HepG2 (cell line): ENCODE measurements at regions not wholly inside any gene's neighbourhood (a gene's known extent, or its start where the extent isn't known, plus 50 kb on each side); places are given as distances from the start of the nearest gene placed in this dataset.

Experiments used
- ATAC-seq: fragments of 200-7000 bp; cut with Tn5 transposase; 3 replicates; pipeline ENCODE4 v1.9.1; 2020; ENCODE audit warnings: mild to moderate bottlenecking, moderate library complexity
- BruUV-seq: library from RNA; stranded (reverse); fragments of 400-500 nt; replicated peaks from 2 replicates; lab custom pipeline; 2021; lab: Mats Ljungman, UMichigan
- CTCF ChIA-PET: fragments of 300-600 bp; formaldehyde crosslinking; extraction: SDS; loops from one replicate; lab custom pipeline; 2021; ENCODE audit warnings: low total read pairs, inconsistent platforms, low intra/inter-chr PET ratio; lab: Yijun Ruan, JAX
- POLR2A ChIA-PET: fragments of 350-600 bp; sonication (Branson Sonifier 250); formaldehyde crosslinking; loops from one replicate; lab custom pipeline; 2020; ENCODE audit warnings: antibody characterized with exemption, inconsistent platforms; lab: Yijun Ruan, JAX
- DNase-seq: peaks from one replicate; pipeline ENCODE4 v3.0.0-alpha.2; 2015; ENCODE audit warnings: low spot score
- FAIRE-seq: peaks from 3 replicates; lab custom pipeline; 2011; peaks lifted over from hg19 to GRCh38; lab: Jason Lieb, UNC
- H2AFZ ChIP-seq: one replicate; pipeline ENCODE4 v1.6.1; 2011; ENCODE audit warnings: low read length, inconsistent platforms
- H3K27ac ChIP-seq: fragments of 300-600 bp; 3 replicates; pipeline ENCODE4 v1.8.0; 2011; ENCODE audit warnings: mixed run types, mild to moderate bottlenecking, mixed read lengths, low read length, inconsistent platforms; ENCODE audit not compliant: insufficient read depth; ENCODE audit errors: extremely low read length
- H3K27me3 ChIP-seq, 2 experiments: fragments of 200-600 bp in 1 of 2; 2 replicates in 1 of 2; 3 replicates in 1 of 2; pipeline versions ENCODE4 v1.6.0 to v1.8.0; 2011; ENCODE audit warnings: low read length in 2 of 2, mild to moderate bottlenecking in 2 of 2, moderate library complexity in 2 of 2, inconsistent platforms in 1 of 2; ENCODE audit not compliant: insufficient read depth in 2 of 2, control insufficient read depth in 1 of 2
- H3K36me3 ChIP-seq, 2 experiments: fragments of 200-600 bp in 1 of 2; replicated peaks in 1 of 2; 2 replicates in 1 of 2; 3 replicates in 1 of 2; pipeline versions ENCODE4 v1.5.1 to v1.8.0; 2011; ENCODE audit warnings: low read length in 2 of 2, inconsistent platforms in 1 of 2; ENCODE audit not compliant: insufficient read depth in 2 of 2, control insufficient read depth in 1 of 2
- H3K4me1 ChIP-seq: 2 replicates; pipeline ENCODE4 v1.5.1; 2012; ENCODE audit warnings: low read length, inconsistent platforms; ENCODE audit not compliant: insufficient read depth
- H3K4me2 ChIP-seq: 2 replicates; pipeline ENCODE4 v1.6.0; 2011; ENCODE audit warnings: low read depth, low read length, inconsistent platforms
- H3K4me3 ChIP-seq, 3 experiments: fragments of 200-600 bp in 1 of 3; sonication (generic), shearing (Covaris generic) in 1 of 3; replicated peaks in 1 of 3; 2 replicates each; pipeline ENCODE4 v1.5.1; 2011 to 2016; ENCODE audit warnings: low read length in 3 of 3, inconsistent platforms in 2 of 3, low read depth in 2 of 3, mild to moderate bottlenecking in 2 of 3, control low read depth in 1 of 3, mixed read lengths in 1 of 3; ENCODE audit not compliant: insufficient read depth in 1 of 3
- H3K79me2 ChIP-seq: one replicate; pipeline ENCODE4 v1.6.1; 2011; ENCODE audit warnings: low read length, inconsistent platforms; ENCODE audit not compliant: insufficient read depth
- H3K9ac ChIP-seq: 2 replicates; pipeline ENCODE4 v1.6.0; 2011; ENCODE audit warnings: mild to moderate bottlenecking, low read depth, low read length, inconsistent platforms; ENCODE audit not compliant: insufficient read depth
- H3K9me3 ChIP-seq: 2 replicates; pipeline ENCODE4 v1.5.1; 2012; ENCODE audit warnings: mild to moderate bottlenecking, low read length
- H4K20me1 ChIP-seq: 2 replicates; pipeline ENCODE4 v1.6.0; 2011; ENCODE audit warnings: inconsistent platforms, mild to moderate bottlenecking, low read length, moderate library complexity; ENCODE audit not compliant: insufficient read depth
- EZH2 ChIP-seq: conservative IDR thresholded peaks from 2 replicates; pipeline ENCODE4 v1.6.1; 2012; ENCODE audit warnings: mild to moderate bottlenecking, low read depth, low read length, moderate library complexity
- NFKBIZ ChIP-seq: IDR thresholded peaks from 2 replicates; pipeline ENCODE4 v1.6.1; 2018; ENCODE audit warnings: missing genetic modification reagents, missing compliant biosample characterization
- NKX3-1 ChIP-seq: sonication (generic); formaldehyde crosslinking; IDR thresholded peaks from 2 replicates; pipeline ENCODE4 v1.5.0; 2020; ENCODE audit warnings: missing genetic modification reagents
- PHF8 ChIP-seq: sonication (generic); formaldehyde crosslinking; IDR thresholded peaks from 2 replicates; pipeline ENCODE4 v1.5.0; 2020; ENCODE audit warnings: missing genetic modification reagents
- SSRP1 ChIP-seq: IDR thresholded peaks from 2 replicates; pipeline ENCODE4 v1.6.1; 2016; ENCODE audit warnings: control low read depth
- ZBTB21 ChIP-seq: sonication (generic); formaldehyde crosslinking; IDR thresholded peaks from 2 replicates; pipeline ENCODE4 v1.4.0; 2020; ENCODE audit warnings: missing genetic modification reagents
- ZBTB37 ChIP-seq: sonication (generic); formaldehyde crosslinking; IDR thresholded peaks from 2 replicates; pipeline ENCODE4 v1.4.0; 2020; ENCODE audit warnings: mild to moderate bottlenecking, missing genetic modification reagents
- ZNF205 ChIP-seq: IDR thresholded peaks from 2 replicates; pipeline ENCODE4 v1.6.1; 2018; ENCODE audit warnings: missing biosample characterization, missing genetic modification reagents
- ZNF253 ChIP-seq: sonication (generic); formaldehyde crosslinking; IDR thresholded peaks from 2 replicates; pipeline ENCODE4 v1.8.0; 2022; ENCODE audit warnings: mild to moderate bottlenecking, missing genetic modification reagents, borderline replicate concordance
- ZNF274 ChIP-seq: sonication (generic); formaldehyde crosslinking; IDR thresholded peaks from 2 replicates; pipeline ENCODE4 v1.5.1; 2020; ENCODE audit warnings: mild to moderate bottlenecking, missing genetic modification reagents
- ZNF557 ChIP-seq: sonication (generic); formaldehyde crosslinking; IDR thresholded peaks from 2 replicates; pipeline ENCODE4 v1.4.0; 2020; ENCODE audit warnings: missing genetic modification reagents
- ZNF574 ChIP-seq: sonication (generic); formaldehyde crosslinking; IDR thresholded peaks from 2 replicates; pipeline ENCODE4 v1.4.0; 2020; ENCODE audit warnings: missing genetic modification reagents
- ZNF589 ChIP-seq: sonication (generic); formaldehyde crosslinking; conservative IDR thresholded peaks from 2 replicates; pipeline ENCODE4 v1.8.0; 2022; ENCODE audit warnings: mild to moderate bottlenecking, moderate library complexity, missing genetic modification reagents
- ZNF629 ChIP-seq: sonication (generic); formaldehyde crosslinking; conservative IDR thresholded peaks from 2 replicates; pipeline ENCODE4 v1.5.0; 2020; ENCODE audit warnings: missing genetic modification reagents
- ZNF710 ChIP-seq: sonication (generic); formaldehyde crosslinking; IDR thresholded peaks from 2 replicates; pipeline ENCODE4 v1.5.0; 2020; ENCODE audit warnings: mild to moderate bottlenecking, missing genetic modification reagents, borderline replicate concordance
- ZNF788 ChIP-seq: sonication (generic); formaldehyde crosslinking; IDR thresholded peaks from 2 replicates; pipeline ENCODE4 v1.5.0; 2020; ENCODE audit warnings: mild to moderate bottlenecking, missing genetic modification reagents, borderline replicate concordance
- WGBS: methylation state at CpG from one replicate; pipeline ENCODE4 v1.1.6; 2017; ENCODE audit warnings: low lambda C conversion rate; 5-methylcytosine and 5-hydroxymethylcytosine counted together
- in situ Hi-C: cut with HindIII; loops from 2 replicates; pipeline ENCODE4 v1.10.0; 2017; ENCODE audit warnings: low pct_unique_long_range_greater_than_20kb; ENCODE audit not compliant: extremely low pct_ligation_motif_present
- intact Hi-C: fragments of 100-400 bp; cut with micrococcal nuclease; formaldehyde crosslinking; loops from one replicate; pipeline ENCODE4 v1.10.0; 2022; ENCODE audit not compliant: unreplicated experiment

- CTCF ChIA-PET: no interaction called here
- POLR2A ChIA-PET: no interaction called here
- H3K4me2 ChIP-seq: no peak overlapping the region
- H3K27ac ChIP-seq: no peak overlapping the region
- H3K4me1 ChIP-seq: no peaks in the 10 kb centered on the region
- no peaks in the 10 kb centered on the region for H3K79me2 ChIP-seq
- H3K9ac ChIP-seq: no peak overlapping the region
- no peak overlapping the region for H2AFZ ChIP-seq
- H3K27me3 ChIP-seq: no peaks in the 10 kb centered on the region
- BruUV-seq: no TSS peak
- in situ Hi-C loops: no loop called here
- FAIRE-seq (no peak), DNase-seq (no peak), ATAC-seq (no peak)
- intact Hi-C loops: no loop called here
- H3K9me3 ChIP-seq: no peaks in the 10 kb centered on the region
- no peak for TF ChIP-seq ZNF710 (CRISPR knock-in tag)
- no peak for TF ChIP-seq PHF8
- TF ChIP-seq ZNF205 (CRISPR knock-in tag): no peak
- TF ChIP-seq ZBTB37: no peak
- no peak for TF ChIP-seq NKX3-1 (CRISPR knock-in tag)
- no peak for TF ChIP-seq ZNF274 (CRISPR knock-in tag)
- no peak for TF ChIP-seq ZNF574 (CRISPR knock-in tag)
- no peak for TF ChIP-seq SSRP1 (CRISPR knock-in tag)
- TF ChIP-seq ZNF788 (CRISPR knock-in tag): no peak
- no peak for TF ChIP-seq ZNF589 (CRISPR knock-in tag)
- TF ChIP-seq EZH2: no peak
- TF ChIP-seq ZNF557 (CRISPR knock-in tag): no peak
- no peak for TF ChIP-seq NFKBIZ (CRISPR knock-in tag)
- no peak for TF ChIP-seq ZBTB21 (CRISPR knock-in tag)
- no peak for TF ChIP-seq ZNF253
- TF ChIP-seq ZNF629: no peak
- H3K36me3 ChIP-seq: no peaks in the 10 kb centered on the region
- H3K4me3 ChIP-seq: no peak overlapping the region
- no peaks in the 10 kb centered on the region for H4K20me1 ChIP-seq
- WGBS: 33% methylated on average over 4 of the region's 4 CpGs
These were observed 96.6 kb upstream of the B3GAT2 start for GRCh38 chr6:71053475-71053874.
